ENCODE measurements at regions not wholly inside any gene's neighbourhood (a gene's known extent, or its start where the extent isn't known, plus 50 kb on each side); places are given as distances from the start of the nearest gene placed in this dataset.

DNA sequence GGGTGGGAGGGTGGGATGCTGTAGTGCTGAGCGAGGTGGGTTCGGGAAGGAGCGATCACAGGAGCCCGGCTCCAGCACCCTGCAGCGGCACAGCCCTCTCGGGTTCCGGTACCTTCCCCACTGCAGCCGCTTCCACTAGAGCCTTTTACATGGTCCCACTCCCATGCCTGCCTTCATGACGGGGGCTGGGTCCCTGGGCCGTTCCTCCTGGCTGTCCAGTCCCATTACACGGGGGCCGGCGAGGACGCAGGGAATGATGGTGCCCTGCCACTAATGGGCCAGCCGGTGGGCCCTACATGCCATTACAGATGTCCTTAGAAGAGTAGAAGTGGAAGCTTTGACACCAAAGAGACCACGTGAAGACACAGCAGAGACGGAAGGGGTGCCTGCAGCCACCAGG, 104.6 kb upstream of the PPP1R26 start:
- TF ChIP-seq POLR2A (IDR thresholded peaks at IDR 0.05; ENCODE audit: low read depth, low read length) = no peak
- no peak for TF ChIP-seq POLR2AphosphoS5 (IDR thresholded peaks at IDR 0.05; ENCODE audit: low read depth, low read length)
- no peak for TF ChIP-seq TAF1 (IDR thresholded peaks at IDR 0.05; ENCODE audit: borderline replicate concordance, low read depth, low read length)

Measured in GM12892 (cell line).